AG08396 (cell line): ENCODE measurements at regions not wholly inside any gene's neighbourhood (a gene's known extent, or its start where the extent isn't known, plus 50 kb on each side); places are given as distances from the start of the nearest gene placed in this dataset.
"Not testable (repeated sequence)": the region's sequence is repeated elsewhere in the genome, so short reads cannot be mapped to it uniquely, and the experiment has no call there.

Experiments
- DNase-seq: peaks from one replicate; pipeline ENCODE4 v3.0.0; 2012; ENCODE audit warnings: low spot score, mixed read lengths

- no peak for DNase-seq
These were observed 748.5 kb upstream of the CDH10 start for GRCh38 chr5:25393256-25393655.

- no peak for DNase-seq
These were observed 743.2 kb upstream of the CDH10 start for GRCh38 chr5:25387953-25388352.

- no peak for DNase-seq
These were observed 718.0 kb upstream of the CDH10 start for GRCh38 chr5:25362799-25363198.

GRCh38 chr5:25358919-25359318 lies 714.1 kb upstream of the CDH10 start:
- no peak for DNase-seq

- no peak for DNase-seq
These were observed 712.8 kb upstream of the CDH10 start for GRCh38 chr5:25357605-25358004.

- no peak for DNase-seq
These were observed 705.0 kb upstream of the CDH10 start for GRCh38 chr5:25349746-25350145.

- no peak for DNase-seq
These were observed 700.5 kb upstream of the CDH10 start for GRCh38 chr5:25345240-25345771.

GRCh38 chr5:25339541-25339940 lies 694.8 kb upstream of the CDH10 start:
- no peak for DNase-seq

- no peak for DNase-seq
These were observed 689.6 kb upstream of the CDH10 start for GRCh38 chr5:25334350-25334749.

- no peak for DNase-seq
These were observed 685.9 kb upstream of the CDH10 start for GRCh38 chr5:25330721-25331120.

- no peak for DNase-seq
These were observed 682.4 kb upstream of the CDH10 start for GRCh38 chr5:25327172-25327571.

GRCh38 chr5:25301836-25302235 lies 657.1 kb upstream of the CDH10 start:
- DNase-seq: no peak

- DNase-seq: no peak
These were observed 650.3 kb upstream of the CDH10 start for GRCh38 chr5:25295067-25295466.

- DNase-seq: not testable (repeated sequence)
These were observed 645.0 kb upstream of the CDH10 start for GRCh38 chr5:25289766-25290165.

- DNase-seq: no peak
These were observed 641.5 kb upstream of the CDH10 start for GRCh38 chr5:25286319-25286718.

GRCh38 chr5:25285136-25285535 lies 640.4 kb upstream of the CDH10 start:
- DNase-seq: no peak

- DNase-seq: not testable (repeated sequence)
These were observed 618.7 kb upstream of the CDH10 start for GRCh38 chr5:25263507-25263906.

- no peak for DNase-seq
These were observed 617.4 kb upstream of the CDH10 start for GRCh38 chr5:25262221-25262620.

- no peak for DNase-seq
These were observed 610.4 kb upstream of the CDH10 start for GRCh38 chr5:25255128-25255527.

- DNase-seq: no peak
These were observed 597.2 kb upstream of the CDH10 start for GRCh38 chr5:25241981-25242380.

GRCh38 chr5:25238720-25239119 lies 593.9 kb upstream of the CDH10 start:
- not testable (repeated sequence) for DNase-seq

- DNase-seq: no peak
These were observed 579.7 kb upstream of the CDH10 start for GRCh38 chr5:25224316-25224982.

GRCh38 chr5:25199902-25200301 lies 555.1 kb upstream of the CDH10 start:
- DNase-seq: not testable (repeated sequence)

- DNase-seq: no peak
These were observed 545.8 kb upstream of the CDH10 start for GRCh38 chr5:25190521-25191000.
